ENCODE measurements at regions not wholly inside any gene's neighbourhood (a gene's known extent, or its start where the extent isn't known, plus 50 kb on each side); places are given as distances from the start of the nearest gene placed in this dataset.
"Not testable (repeated sequence)": the region's sequence is repeated elsewhere in the genome, so short reads cannot be mapped to it uniquely, and the experiment has no call there.

DNA sequence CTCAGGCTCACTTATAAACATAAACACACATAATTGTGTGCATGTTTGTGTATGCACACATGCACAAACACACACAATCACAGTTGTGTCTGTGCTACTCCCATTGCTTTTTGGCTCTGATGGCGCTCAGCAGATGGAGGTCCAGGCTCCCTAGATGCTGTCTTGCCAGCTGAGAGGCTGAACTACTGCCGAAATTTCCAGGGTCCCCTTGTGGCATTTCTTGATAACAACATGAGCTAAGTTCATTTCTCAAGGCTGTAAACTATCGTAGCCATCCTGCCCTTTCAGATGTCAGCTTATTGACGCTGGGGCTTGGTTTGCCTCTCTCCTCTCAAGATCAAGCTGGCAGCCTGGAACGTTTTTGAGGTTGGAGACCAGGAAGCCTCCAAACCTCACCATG is 80.1 kb upstream of the ADRA1D start:
- Mint-ChIP-seq H3K27ac (no peak overlapping the region), H3K9me3 (no peaks in the 10 kb centered on the region), H3K36me3 (no peaks in the 10 kb centered on the region), H3K4me3 (no peak overlapping the region), H3K4me1 (no peaks in the 10 kb centered on the region)
- DNase-seq (ENCODE audit: low spot score in 2 of 2) (peak in 1 of 2 donors; percentile 32), ATAC-seq (no peak)

DNA sequence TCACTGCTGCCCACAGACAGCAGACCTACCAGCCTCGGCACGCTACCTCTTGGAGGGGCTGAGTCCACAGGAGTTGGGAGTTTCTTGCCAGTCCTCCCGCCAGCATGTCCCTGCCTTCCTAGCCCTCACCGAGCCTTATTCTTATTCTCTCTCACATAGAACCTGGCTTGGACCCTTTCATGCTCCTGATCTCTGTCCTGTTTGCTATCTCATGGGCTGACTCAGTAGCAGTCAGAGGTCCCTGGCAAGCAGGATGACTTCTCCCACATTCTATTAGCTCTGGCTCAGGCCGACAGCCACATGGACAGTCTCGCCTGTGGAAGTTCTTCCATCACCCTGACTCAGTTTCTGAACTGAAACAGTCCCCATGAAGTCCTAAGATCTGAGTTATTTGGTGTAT is 79.5 kb upstream of the ADRA1D start:
- DNase-seq (ENCODE audit: low spot score in 2 of 2), result peak in 1 of 2 donors; percentile 26
- H3K36me3 Mint-ChIP-seq, result no peaks in the 10 kb centered on the region

GRCh38 chr20:4327956-4328355 is 78.9 kb upstream of the ADRA1D start:
- no peak for ATAC-seq
- no peak overlapping the region for H3K4me3 Mint-ChIP-seq

More for the DNA sequence above, 79.5 kb upstream of the ADRA1D start:
- H3K9me3 Mint-ChIP-seq, result no peaks in the 10 kb centered on the region
- H3K4me1 Mint-ChIP-seq, result no peaks in the 10 kb centered on the region
- no peak for ATAC-seq
- H3K27ac Mint-ChIP-seq, result no peak overlapping the region
- H3K4me3 Mint-ChIP-seq, result no peak overlapping the region

DNA sequence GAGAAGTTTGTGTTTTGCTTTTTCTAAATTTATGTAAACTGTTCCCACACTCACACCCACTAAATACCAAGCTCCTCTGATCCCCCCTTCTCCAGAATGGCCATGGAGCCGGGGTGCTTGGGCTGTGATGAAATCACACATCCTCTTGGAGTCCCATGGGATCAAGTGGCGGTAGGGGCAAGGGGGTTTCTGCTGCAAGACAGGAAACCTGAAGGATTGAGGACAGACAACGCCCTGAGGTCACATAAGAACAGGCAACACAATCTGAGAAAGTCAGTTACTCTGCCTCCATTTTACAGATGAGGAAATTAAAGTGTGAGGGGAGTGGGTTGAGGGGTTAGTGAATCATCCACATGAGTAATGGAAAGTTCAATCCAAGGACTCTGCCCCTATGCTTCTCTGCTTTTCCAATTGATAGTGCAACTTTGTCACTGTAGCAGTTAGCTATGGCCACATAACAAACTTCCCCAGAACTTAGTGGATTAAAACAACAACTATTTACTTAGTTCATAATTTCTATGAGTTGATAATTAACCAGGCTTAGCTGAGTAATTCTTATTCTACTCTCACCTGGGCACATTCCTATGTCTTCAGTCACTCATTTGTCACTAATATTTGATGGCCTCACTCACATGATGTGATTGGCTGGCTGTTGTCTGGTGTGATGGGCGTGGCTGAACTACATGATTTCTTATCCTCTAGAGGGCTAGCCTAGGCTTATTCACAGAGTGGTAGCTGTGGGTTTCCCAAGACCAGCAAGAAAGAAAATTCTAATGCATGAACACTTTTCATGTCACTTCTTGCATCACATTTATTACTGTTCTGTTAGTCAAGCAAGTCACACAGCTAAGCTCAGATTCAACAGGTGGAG is 77.3 kb upstream of the ADRA1D start:
- DNase-seq (ENCODE audit: low spot score in 2 of 2) (no peak), ATAC-seq (no peak)
- Mint-ChIP-seq H3K27ac (no peak overlapping the region), H3K4me1 (no peaks in the 10 kb centered on the region), H3K36me3 (no peaks in the 10 kb centered on the region), H3K4me3 (no peak overlapping the region), H3K9me3 (no peaks in the 10 kb centered on the region)

More at GRCh38 chr20:4327956-4328355, 78.9 kb upstream of the ADRA1D start:
- Mint-ChIP-seq H3K36me3 (no peaks in the 10 kb centered on the region), H3K4me1 (no peaks in the 10 kb centered on the region), H3K27ac (no peak overlapping the region), H3K9me3 (no peaks in the 10 kb centered on the region)
- peak in 1 of 2 donors; percentile 42 for DNase-seq (ENCODE audit: low spot score in 2 of 2)

GRCh38 chr20:4325548-4326187 is 76.6 kb upstream of the ADRA1D start:
- Mint-ChIP-seq H3K4me3 (no peak overlapping the region), H3K36me3 (no peaks in the 10 kb centered on the region)
- no peak for ATAC-seq

GRCh38 chr20:4324611-4325243 is 75.6 kb upstream of the ADRA1D start:
- DNase-seq (ENCODE audit: low spot score in 2 of 2), result no peak
- no peaks in the 10 kb centered on the region for H3K9me3 Mint-ChIP-seq
- no peak for ATAC-seq
- H3K4me3 Mint-ChIP-seq, result no peak overlapping the region
- no peaks in the 10 kb centered on the region for H3K4me1 Mint-ChIP-seq
- no peak overlapping the region for H3K27ac Mint-ChIP-seq
- H3K36me3 Mint-ChIP-seq, result no peaks in the 10 kb centered on the region

More at GRCh38 chr20:4325548-4326187, 76.6 kb upstream of the ADRA1D start:
- H3K27ac Mint-ChIP-seq, result no peak overlapping the region
- no peaks in the 10 kb centered on the region for H3K4me1 Mint-ChIP-seq
- no peaks in the 10 kb centered on the region for H3K9me3 Mint-ChIP-seq
- no peak for DNase-seq (ENCODE audit: low spot score in 2 of 2)

- no peaks in the 10 kb centered on the region for H3K36me3 Mint-ChIP-seq
- no peak overlapping the region for H3K4me3 Mint-ChIP-seq
- DNase-seq (ENCODE audit: low spot score in 2 of 2), result no peak
- H3K9me3 Mint-ChIP-seq, result no peaks in the 10 kb centered on the region
- no peaks in the 10 kb centered on the region for H3K4me1 Mint-ChIP-seq
- peak; percentile 53 for ATAC-seq
- no peak overlapping the region for H3K27ac Mint-ChIP-seq
Measured at GRCh38 chr20:4322499-4322898, 73.4 kb upstream of the ADRA1D start.

- no peak overlapping the region for H3K27ac Mint-ChIP-seq
- H3K4me3 Mint-ChIP-seq, result no peak overlapping the region
- DNase-seq (ENCODE audit: low spot score in 2 of 2) (no peak), ATAC-seq (no peak)
- no peaks in the 10 kb centered on the region for H3K9me3 Mint-ChIP-seq
- H3K4me1 Mint-ChIP-seq, result no peaks in the 10 kb centered on the region
- H3K36me3 Mint-ChIP-seq, result no peaks in the 10 kb centered on the region
Measured at GRCh38 chr20:4320291-4320690, 71.2 kb upstream of the ADRA1D start.

- H3K27ac Mint-ChIP-seq, result no peak overlapping the region
- no peaks in the 10 kb centered on the region for H3K9me3 Mint-ChIP-seq
- no peaks in the 10 kb centered on the region for H3K36me3 Mint-ChIP-seq
- H3K4me3 Mint-ChIP-seq, result no peak overlapping the region
- no peaks in the 10 kb centered on the region for H3K4me1 Mint-ChIP-seq
- no peak for ATAC-seq
- DNase-seq (ENCODE audit: low spot score in 2 of 2), result no peak
Measured at GRCh38 chr20:4318891-4319290, 69.8 kb upstream of the ADRA1D start.

DNA sequence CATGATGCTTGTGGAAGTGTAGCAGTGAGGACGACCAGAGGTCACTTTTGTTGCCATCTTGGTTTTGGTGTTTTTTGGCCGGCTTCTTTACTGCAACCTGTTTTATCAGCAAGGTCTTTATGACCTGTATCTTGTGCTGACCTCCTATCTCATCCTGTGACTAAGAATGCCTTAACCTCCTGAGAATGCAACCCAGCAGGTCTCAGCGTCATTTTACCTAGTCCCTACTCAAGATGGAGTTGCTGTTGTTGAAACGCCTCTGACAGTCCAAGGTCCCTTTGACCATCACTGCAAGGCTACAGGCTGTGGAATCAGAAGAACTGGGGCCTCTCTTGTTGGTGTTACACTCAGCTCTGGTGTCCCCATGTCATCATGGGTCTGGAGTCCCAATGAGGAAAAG is 61.5 kb upstream of the ADRA1D start:
- not testable (repeated sequence) for H3K4me3 Mint-ChIP-seq; H3K9me3 Mint-ChIP-seq; ATAC-seq; H3K36me3 Mint-ChIP-seq; DNase-seq (ENCODE audit: low spot score in 2 of 2); H3K27ac Mint-ChIP-seq; H3K4me1 Mint-ChIP-seq

DNA sequence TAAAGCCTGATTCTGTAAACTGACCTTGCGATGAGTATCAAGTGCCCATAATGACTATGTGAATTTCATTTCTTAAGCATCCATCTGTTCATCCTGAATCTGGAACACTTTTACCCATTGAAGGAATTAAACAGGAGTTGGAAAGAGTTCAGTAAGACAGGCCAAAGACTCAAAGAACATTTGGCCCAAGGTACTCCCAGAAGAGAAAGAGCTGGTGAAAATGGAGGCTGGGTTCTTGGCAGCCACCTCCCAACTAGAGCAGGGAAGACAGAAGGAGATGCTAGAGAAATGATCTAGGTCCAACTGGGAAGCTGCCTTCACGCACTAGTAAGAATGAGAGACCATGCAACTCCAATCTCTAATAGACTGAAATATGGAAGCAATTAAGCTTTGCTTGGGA is 57.1 kb upstream of the ADRA1D start:
- Mint-ChIP-seq H3K36me3 (no peaks in the 10 kb centered on the region), H3K4me1 (no peaks in the 10 kb centered on the region), H3K27ac (no peak overlapping the region), H3K9me3 (peaks cover 1% of the 10 kb centered on the region), H3K4me3 (no peak overlapping the region)
- DNase-seq (ENCODE audit: low spot score in 2 of 2), result no peak
- no peak for ATAC-seq

DNA sequence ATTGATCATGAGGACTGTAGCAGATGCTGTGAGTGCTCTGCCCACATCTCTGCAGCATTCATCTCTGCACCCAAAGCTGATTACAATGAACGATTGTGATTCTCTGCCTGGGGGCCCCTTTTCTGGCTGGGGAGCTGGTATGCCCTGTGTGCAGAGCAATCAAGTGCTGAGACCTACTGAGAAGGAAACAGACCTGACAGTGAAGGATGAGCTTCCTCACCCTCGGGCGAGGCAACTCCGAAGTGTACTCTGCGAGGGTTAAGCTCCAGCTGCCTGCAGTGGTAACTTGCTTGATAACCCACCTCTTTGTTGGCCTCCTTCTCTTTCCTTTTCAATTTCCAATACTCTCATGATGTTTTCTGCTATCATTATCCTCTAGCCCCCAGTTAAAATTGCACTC is 56.0 kb upstream of the ADRA1D start:
- no peak overlapping the region for H3K4me3 Mint-ChIP-seq
- H3K36me3 Mint-ChIP-seq, result no peaks in the 10 kb centered on the region
- no peak for ATAC-seq
- H3K9me3 Mint-ChIP-seq, result no peaks in the 10 kb centered on the region
- DNase-seq (ENCODE audit: low spot score in 2 of 2), result no peak
- H3K27ac Mint-ChIP-seq, result no peak overlapping the region
- no peaks in the 10 kb centered on the region for H3K4me1 Mint-ChIP-seq

GRCh38 chr20:4304601-4305000 is 55.5 kb upstream of the ADRA1D start:
- no peaks in the 10 kb centered on the region for H3K36me3 Mint-ChIP-seq

DNA sequence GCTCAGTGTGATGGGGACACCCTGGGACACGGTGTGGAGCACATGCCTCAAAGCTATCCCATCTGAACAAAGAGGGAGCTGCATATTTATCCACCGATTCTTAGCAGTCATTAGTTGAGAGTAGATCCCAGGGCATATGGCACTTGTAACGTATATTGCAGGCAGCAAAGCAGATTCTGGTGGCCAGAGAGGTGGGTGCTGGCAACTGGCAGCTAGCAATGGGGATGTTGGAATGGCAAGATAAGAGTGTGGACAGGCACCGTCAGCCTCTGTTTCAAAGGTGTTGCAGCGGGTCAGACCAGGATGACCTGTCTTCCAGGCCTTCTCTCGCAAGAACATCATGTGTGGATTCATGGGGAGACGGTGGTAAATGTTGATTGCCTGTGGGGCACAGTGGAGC is 54.0 kb upstream of the ADRA1D start:
- H3K4me3 Mint-ChIP-seq, result no peak overlapping the region
- no peak for DNase-seq (ENCODE audit: low spot score in 2 of 2)
- no peaks in the 10 kb centered on the region for H3K9me3 Mint-ChIP-seq
- no peaks in the 10 kb centered on the region for H3K36me3 Mint-ChIP-seq
- no peaks in the 10 kb centered on the region for H3K4me1 Mint-ChIP-seq
- no peak overlapping the region for H3K27ac Mint-ChIP-seq
- ATAC-seq, result no peak

More at GRCh38 chr20:4304601-4305000, 55.5 kb upstream of the ADRA1D start:
- no peak overlapping the region for H3K4me3 Mint-ChIP-seq
- no peaks in the 10 kb centered on the region for H3K4me1 Mint-ChIP-seq
- no peaks in the 10 kb centered on the region for H3K9me3 Mint-ChIP-seq
- DNase-seq (ENCODE audit: low spot score in 2 of 2) (no peak), ATAC-seq (no peak)
- H3K27ac Mint-ChIP-seq, result no peak overlapping the region

GRCh38 chr20:4300921-4301320 is 51.8 kb upstream of the ADRA1D start:
- Mint-ChIP-seq H3K27ac (no peak overlapping the region), H3K4me3 (no peak overlapping the region), H3K4me1 (no peaks in the 10 kb centered on the region), H3K9me3 (no peaks in the 10 kb centered on the region), H3K36me3 (no peaks in the 10 kb centered on the region)
- ATAC-seq (no peak), DNase-seq (ENCODE audit: low spot score in 2 of 2) (no peak)

- H3K36me3 Mint-ChIP-seq, result no peaks in the 10 kb centered on the region
- ATAC-seq, result no peak
- H3K9me3 Mint-ChIP-seq, result no peaks in the 10 kb centered on the region
- no peak for DNase-seq (ENCODE audit: low spot score in 2 of 2)
- H3K4me1 Mint-ChIP-seq, result no peaks in the 10 kb centered on the region
- H3K27ac Mint-ChIP-seq, result no peak overlapping the region
- no peak overlapping the region for H3K4me3 Mint-ChIP-seq
Measured at GRCh38 chr20:4300401-4300800, 51.3 kb upstream of the ADRA1D start.

Measured in stimulated activated effector memory CD8-positive, alpha-beta T cell treated with anti-CD3 and anti-CD28 coated beads, Interleukin-12 subunit alpha, Interleukin-12 subunit beta, amount 100 ng/mL, for 72 hours (primary cell).